ENCODE measurements at regions not wholly inside any gene's neighbourhood (a gene's known extent, or its start where the extent isn't known, plus 50 kb on each side); places are given as distances from the start of the nearest gene placed in this dataset.

- TF ChIP-seq CTCF (IDR thresholded peaks at IDR 0.05), result no peak
- TF ChIP-seq ZFX (IDR thresholded peaks at IDR 0.05; ENCODE audit: borderline replicate concordance), result no peak
Observed at GRCh38 chr9:84586662-84587061, 82.9 kb upstream of the NTRK2 start.
